ENCODE measurements at regions not wholly inside any gene's neighbourhood (a gene's known extent, or its start where the extent isn't known, plus 50 kb on each side); places are given as distances from the start of the nearest gene placed in this dataset.

GRCh38 chr6:142631517-142632385 is 313.2 kb downstream of the HIVEP2 start:
- no peaks in the 10 kb centered on the region for H3K36me3 ChIP-seq (ENCODE audit: control insufficient read depth in 2 of 2, insufficient read depth in 2 of 2, low read length in 2 of 2)
- H3K27me3 ChIP-seq (ENCODE audit: control insufficient read depth in 2 of 2, insufficient read depth in 2 of 2, low read length in 2 of 2), result no peaks in the 10 kb centered on the region
- H3K27ac ChIP-seq (ENCODE audit: low read depth in 2 of 2, low read length in 2 of 2), result no peak overlapping the region
- no peak overlapping the region for H3K4me3 ChIP-seq (ENCODE audit: low read length in 2 of 2)
- no peaks in the 10 kb centered on the region for H3K9me3 ChIP-seq (ENCODE audit: control insufficient read depth in 2 of 2, low read length in 2 of 2)
- H3K4me1 ChIP-seq (ENCODE audit: control insufficient read depth in 2 of 2, insufficient read depth in 2 of 2, low read length in 2 of 2), result no peaks in the 10 kb centered on the region
- no peak overlapping the region for H3K9ac ChIP-seq (ENCODE audit: low read depth in 1 of 2, low read length in 2 of 2)

DNA sequence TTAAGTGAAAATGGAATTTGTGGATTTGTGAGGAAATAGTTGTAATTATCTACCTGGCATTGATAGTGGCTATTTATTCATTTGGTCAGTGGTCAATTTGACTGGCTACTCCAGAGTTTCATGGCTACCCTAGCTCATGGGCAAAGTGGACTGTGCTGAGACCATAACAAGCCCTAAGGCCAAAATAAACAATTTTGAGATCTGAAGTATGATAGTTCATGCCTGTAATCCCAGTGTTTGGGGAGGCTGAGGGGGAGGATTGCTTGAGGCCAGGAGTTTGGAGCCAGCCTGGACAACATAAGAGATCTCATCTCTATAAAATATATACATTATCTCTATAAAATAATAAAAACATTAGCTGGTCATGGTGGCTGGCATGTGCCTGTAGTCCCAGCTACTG is 311.7 kb downstream of the HIVEP2 start:
- Histone ChIP-seq H3K4me3 (ENCODE audit: low read length in 2 of 2) (no peak overlapping the region), H3K36me3 (ENCODE audit: control insufficient read depth in 2 of 2, insufficient read depth in 2 of 2, low read length in 2 of 2) (no peaks in the 10 kb centered on the region), H3K9ac (ENCODE audit: low read depth in 1 of 2, low read length in 2 of 2) (no peak overlapping the region), H3K9me3 (ENCODE audit: control insufficient read depth in 2 of 2, low read length in 2 of 2) (no peaks in the 10 kb centered on the region), H3K27me3 (ENCODE audit: control insufficient read depth in 2 of 2, insufficient read depth in 2 of 2, low read length in 2 of 2) (no peaks in the 10 kb centered on the region), H3K27ac (ENCODE audit: low read depth in 2 of 2, low read length in 2 of 2) (no peak overlapping the region), H3K4me1 (ENCODE audit: control insufficient read depth in 2 of 2, insufficient read depth in 2 of 2, low read length in 2 of 2) (no peaks in the 10 kb centered on the region)

- H3K9me3 ChIP-seq (ENCODE audit: control insufficient read depth in 2 of 2, low read length in 2 of 2), result no peaks in the 10 kb centered on the region
- H3K4me3 ChIP-seq (ENCODE audit: low read length in 2 of 2), result no peak overlapping the region
- H3K27me3 ChIP-seq (ENCODE audit: control insufficient read depth in 2 of 2, insufficient read depth in 2 of 2, low read length in 2 of 2), result no peaks in the 10 kb centered on the region
- no peaks in the 10 kb centered on the region for H3K4me1 ChIP-seq (ENCODE audit: control insufficient read depth in 2 of 2, insufficient read depth in 2 of 2, low read length in 2 of 2)
- H3K36me3 ChIP-seq (ENCODE audit: control insufficient read depth in 2 of 2, insufficient read depth in 2 of 2, low read length in 2 of 2), result no peaks in the 10 kb centered on the region
- H3K27ac ChIP-seq (ENCODE audit: low read depth in 2 of 2, low read length in 2 of 2), result no peak overlapping the region
- H3K9ac ChIP-seq (ENCODE audit: low read depth in 1 of 2, low read length in 2 of 2), result no peak overlapping the region
Observed at GRCh38 chr6:142635130-142635529, 309.8 kb downstream of the HIVEP2 start.

- Histone ChIP-seq H3K27ac (ENCODE audit: low read depth in 2 of 2, low read length in 2 of 2) (no peak overlapping the region), H3K9ac (ENCODE audit: low read depth in 1 of 2, low read length in 2 of 2) (no peak overlapping the region), H3K4me1 (ENCODE audit: control insufficient read depth in 2 of 2, insufficient read depth in 2 of 2, low read length in 2 of 2) (no peaks in the 10 kb centered on the region), H3K27me3 (ENCODE audit: control insufficient read depth in 2 of 2, insufficient read depth in 2 of 2, low read length in 2 of 2) (no peaks in the 10 kb centered on the region), H3K36me3 (ENCODE audit: control insufficient read depth in 2 of 2, insufficient read depth in 2 of 2, low read length in 2 of 2) (no peaks in the 10 kb centered on the region), H3K4me3 (ENCODE audit: low read length in 2 of 2) (no peak overlapping the region), H3K9me3 (ENCODE audit: control insufficient read depth in 2 of 2, low read length in 2 of 2) (no peaks in the 10 kb centered on the region)
Observed at GRCh38 chr6:142637624-142638351, 307.2 kb downstream of the HIVEP2 start.

DNA sequence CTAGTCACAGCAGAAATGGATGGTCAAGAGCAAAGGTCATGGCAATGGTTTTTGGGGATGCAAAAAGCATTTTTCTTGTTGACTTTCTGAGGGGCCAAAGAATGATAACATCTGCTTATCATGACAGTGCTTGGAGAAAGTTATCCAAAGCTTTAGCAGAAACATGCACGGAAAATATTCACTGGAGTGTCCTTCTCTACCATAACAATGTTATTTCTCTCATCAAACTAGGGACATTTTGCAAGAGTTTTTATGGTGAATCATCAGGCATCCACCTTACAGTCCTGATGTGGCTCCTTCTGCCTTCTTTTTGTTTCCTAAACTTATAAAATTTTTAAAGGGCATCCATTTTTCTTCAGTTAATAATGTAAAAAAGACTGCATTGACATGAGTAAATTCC is 302.3 kb downstream of the HIVEP2 start:
- Histone ChIP-seq H3K27ac (ENCODE audit: low read depth in 2 of 2, low read length in 2 of 2) (no peak overlapping the region), H3K9me3 (ENCODE audit: control insufficient read depth in 2 of 2, low read length in 2 of 2) (no peaks in the 10 kb centered on the region), H3K27me3 (ENCODE audit: control insufficient read depth in 2 of 2, insufficient read depth in 2 of 2, low read length in 2 of 2) (no peaks in the 10 kb centered on the region), H3K4me3 (ENCODE audit: low read length in 2 of 2) (no peak overlapping the region), H3K9ac (ENCODE audit: low read depth in 1 of 2, low read length in 2 of 2) (no peak overlapping the region), H3K4me1 (ENCODE audit: control insufficient read depth in 2 of 2, insufficient read depth in 2 of 2, low read length in 2 of 2) (no peaks in the 10 kb centered on the region), H3K36me3 (ENCODE audit: control insufficient read depth in 2 of 2, insufficient read depth in 2 of 2, low read length in 2 of 2) (no peaks in the 10 kb centered on the region)

GRCh38 chr6:142644866-142645265 is 300.1 kb downstream of the HIVEP2 start:
- H3K27me3 ChIP-seq (ENCODE audit: control insufficient read depth in 2 of 2, insufficient read depth in 2 of 2, low read length in 2 of 2), result no peaks in the 10 kb centered on the region
- H3K27ac ChIP-seq (ENCODE audit: low read depth in 2 of 2, low read length in 2 of 2), result no peak overlapping the region
- H3K9ac ChIP-seq (ENCODE audit: low read depth in 1 of 2, low read length in 2 of 2), result no peak overlapping the region
- H3K36me3 ChIP-seq (ENCODE audit: control insufficient read depth in 2 of 2, insufficient read depth in 2 of 2, low read length in 2 of 2), result no peaks in the 10 kb centered on the region
- H3K4me3 ChIP-seq (ENCODE audit: low read length in 2 of 2), result no peak overlapping the region
- H3K9me3 ChIP-seq (ENCODE audit: control insufficient read depth in 2 of 2, low read length in 2 of 2), result no peaks in the 10 kb centered on the region
- no peaks in the 10 kb centered on the region for H3K4me1 ChIP-seq (ENCODE audit: control insufficient read depth in 2 of 2, insufficient read depth in 2 of 2, low read length in 2 of 2)

DNA sequence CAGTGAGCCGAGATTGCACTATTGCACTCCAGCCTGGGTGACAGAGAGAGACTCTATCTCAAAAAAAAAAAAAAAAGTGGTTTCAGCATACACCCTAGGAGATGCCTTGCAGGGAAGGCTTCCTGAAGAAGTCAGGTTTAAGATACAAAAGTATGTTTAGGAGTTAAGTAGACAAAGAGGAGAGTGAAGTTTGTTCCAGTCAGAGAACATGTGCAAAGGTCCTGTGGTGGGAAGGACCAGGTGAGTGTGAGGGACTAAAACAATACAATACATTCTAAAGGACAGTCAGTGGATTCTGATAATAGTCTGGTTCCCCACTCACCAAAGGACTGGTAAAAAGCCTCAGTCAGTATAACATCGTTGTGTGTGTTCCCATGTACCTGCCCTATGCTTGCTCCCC is 299.3 kb downstream of the HIVEP2 start:
- H3K4me3 ChIP-seq (ENCODE audit: low read length in 2 of 2), result no peak overlapping the region
- H3K4me1 ChIP-seq (ENCODE audit: control insufficient read depth in 2 of 2, insufficient read depth in 2 of 2, low read length in 2 of 2), result no peaks in the 10 kb centered on the region
- no peak overlapping the region for H3K27ac ChIP-seq (ENCODE audit: low read depth in 2 of 2, low read length in 2 of 2)
- no peaks in the 10 kb centered on the region for H3K36me3 ChIP-seq (ENCODE audit: control insufficient read depth in 2 of 2, insufficient read depth in 2 of 2, low read length in 2 of 2)
- H3K9ac ChIP-seq (ENCODE audit: low read depth in 1 of 2, low read length in 2 of 2), result no peak overlapping the region
- H3K27me3 ChIP-seq (ENCODE audit: control insufficient read depth in 2 of 2, insufficient read depth in 2 of 2, low read length in 2 of 2), result no peaks in the 10 kb centered on the region
- H3K9me3 ChIP-seq (ENCODE audit: control insufficient read depth in 2 of 2, low read length in 2 of 2), result no peaks in the 10 kb centered on the region

GRCh38 chr6:142647449-142648035 is 297.4 kb downstream of the HIVEP2 start:
- no peaks in the 10 kb centered on the region for H3K36me3 ChIP-seq (ENCODE audit: control insufficient read depth in 2 of 2, insufficient read depth in 2 of 2, low read length in 2 of 2)
- no peaks in the 10 kb centered on the region for H3K27me3 ChIP-seq (ENCODE audit: control insufficient read depth in 2 of 2, insufficient read depth in 2 of 2, low read length in 2 of 2)
- H3K9ac ChIP-seq (ENCODE audit: low read depth in 1 of 2, low read length in 2 of 2), result no peak overlapping the region
- H3K27ac ChIP-seq (ENCODE audit: low read depth in 2 of 2, low read length in 2 of 2), result no peak overlapping the region
- no peak overlapping the region for H3K4me3 ChIP-seq (ENCODE audit: low read length in 2 of 2)
- H3K4me1 ChIP-seq (ENCODE audit: control insufficient read depth in 2 of 2, insufficient read depth in 2 of 2, low read length in 2 of 2), result no peaks in the 10 kb centered on the region
- H3K9me3 ChIP-seq (ENCODE audit: control insufficient read depth in 2 of 2, low read length in 2 of 2), result no peaks in the 10 kb centered on the region

- Histone ChIP-seq H3K4me3 (ENCODE audit: low read length in 2 of 2) (no peak overlapping the region), H3K9ac (ENCODE audit: low read depth in 1 of 2, low read length in 2 of 2) (no peak overlapping the region), H3K9me3 (ENCODE audit: control insufficient read depth in 2 of 2, low read length in 2 of 2) (no peaks in the 10 kb centered on the region), H3K27me3 (ENCODE audit: control insufficient read depth in 2 of 2, insufficient read depth in 2 of 2, low read length in 2 of 2) (no peaks in the 10 kb centered on the region), H3K36me3 (ENCODE audit: control insufficient read depth in 2 of 2, insufficient read depth in 2 of 2, low read length in 2 of 2) (no peaks in the 10 kb centered on the region), H3K4me1 (ENCODE audit: control insufficient read depth in 2 of 2, insufficient read depth in 2 of 2, low read length in 2 of 2) (no peaks in the 10 kb centered on the region), H3K27ac (ENCODE audit: low read depth in 2 of 2, low read length in 2 of 2) (no peak overlapping the region)
Observed at GRCh38 chr6:142648036-142648451, 296.9 kb downstream of the HIVEP2 start.

DNA sequence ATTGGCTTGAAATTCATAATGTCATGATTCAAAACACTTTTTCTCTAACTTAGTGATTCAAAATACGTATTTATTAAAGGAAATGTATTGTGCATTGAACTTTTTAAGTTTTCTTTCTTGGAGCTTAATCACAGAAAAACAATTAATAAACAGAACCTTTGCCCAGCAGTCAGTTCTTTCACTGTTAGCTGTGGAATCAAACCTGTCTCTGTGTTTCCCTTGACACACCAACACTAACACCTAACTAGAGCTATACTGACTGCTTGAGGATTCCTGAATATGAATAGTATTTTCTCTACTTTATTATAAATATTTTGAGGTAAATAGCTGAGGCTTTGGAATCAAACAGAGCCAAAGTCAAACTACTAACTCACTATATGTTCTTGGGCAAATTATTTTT is 296.4 kb downstream of the HIVEP2 start:
- no peak overlapping the region for H3K9ac ChIP-seq (ENCODE audit: low read depth in 1 of 2, low read length in 2 of 2)
- H3K27me3 ChIP-seq (ENCODE audit: control insufficient read depth in 2 of 2, insufficient read depth in 2 of 2, low read length in 2 of 2), result no peaks in the 10 kb centered on the region
- H3K4me3 ChIP-seq (ENCODE audit: low read length in 2 of 2), result no peak overlapping the region
- no peaks in the 10 kb centered on the region for H3K9me3 ChIP-seq (ENCODE audit: control insufficient read depth in 2 of 2, low read length in 2 of 2)
- no peaks in the 10 kb centered on the region for H3K36me3 ChIP-seq (ENCODE audit: control insufficient read depth in 2 of 2, insufficient read depth in 2 of 2, low read length in 2 of 2)
- no peak overlapping the region for H3K27ac ChIP-seq (ENCODE audit: low read depth in 2 of 2, low read length in 2 of 2)
- H3K4me1 ChIP-seq (ENCODE audit: control insufficient read depth in 2 of 2, insufficient read depth in 2 of 2, low read length in 2 of 2), result no peaks in the 10 kb centered on the region

Data from mucosa of rectum (tissue), 2 donors.